ENCODE measurements at regions not wholly inside any gene's neighbourhood (a gene's known extent, or its start where the extent isn't known, plus 50 kb on each side); places are given as distances from the start of the nearest gene placed in this dataset.

- TF ChIP-seq, protein P1, sequence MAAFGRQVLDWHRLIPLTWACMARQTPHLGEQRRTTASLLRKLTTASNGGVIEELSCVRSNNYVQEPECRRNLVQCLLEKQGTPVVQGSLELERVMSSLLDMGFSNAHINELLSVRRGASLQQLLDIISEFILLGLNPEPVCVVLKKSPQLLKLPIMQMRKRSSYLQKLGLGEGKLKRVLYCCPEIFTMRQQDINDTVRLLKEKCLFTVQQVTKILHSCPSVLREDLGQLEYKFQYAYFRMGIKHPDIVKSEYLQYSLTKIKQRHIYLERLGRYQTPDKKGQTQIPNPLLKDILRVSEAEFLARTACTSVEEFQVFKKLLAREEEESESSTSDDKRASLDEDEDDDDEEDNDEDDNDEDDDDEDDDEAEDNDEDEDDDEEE (CRISPR knock-in tag; IDR thresholded peaks at IDR 0.05): no peak
- TF ChIP-seq NFYC (CRISPR knock-in tag; IDR thresholded peaks at IDR 0.05) (no peak), MYNN (CRISPR knock-in tag; IDR thresholded peaks at IDR 0.05; ENCODE audit: low read depth) (no peak)
Observed at GRCh38 chr16:20247076-20247475, 80.2 kb downstream of the GP2 start (continued).

- TF ChIP-seq NFE2L2 (IDR thresholded peaks at IDR 0.05; ENCODE audit: low read length): peak; percentile 79
- no peak for TF ChIP-seq THAP8 (CRISPR knock-in tag; IDR thresholded peaks at IDR 0.05; ENCODE audit: borderline replicate concordance)
- no peak for TF ChIP-seq RELA (CRISPR knock-in tag; IDR thresholded peaks at IDR 0.05)
- TF ChIP-seq ZBTB42 (CRISPR knock-in tag; IDR thresholded peaks at IDR 0.05): no peak
- TF ChIP-seq MAFF (IDR thresholded peaks at IDR 0.05; ENCODE audit: low read depth, low read length): 0 out of 2 replicates have a peak, but pooled peaks have one; percentile 28
- no peak for TF ChIP-seq SPEN (CRISPR knock-in tag; IDR thresholded peaks at IDR 0.05; ENCODE audit: low read depth)
- peak; percentile 37 to 46; a peak in 3 of 4 replicates for TF ChIP-seq MAFK (conservative IDR thresholded peaks at IDR 0.05 in 1 of 2, IDR thresholded peaks at IDR 0.05 in 1 of 2; ENCODE audit: low read length in 2 of 2)
Observed at GRCh38 chr16:20243731-20244281, 83.5 kb downstream of the GP2 start.

More at GRCh38 chr16:20243731-20244281, 83.5 kb downstream of the GP2 start:
- Histone ChIP-seq H4K20me1 (ENCODE audit: insufficient read depth, low read length) (no peaks in the 10 kb centered on the region), H3K9ac (ENCODE audit: insufficient read depth, low read depth, low read length) (no peak overlapping the region), H3K9me3 (ENCODE audit: low read length) (no peaks in the 10 kb centered on the region), H3K4me1 (ENCODE audit: insufficient read depth, low read length) (no peaks in the 10 kb centered on the region), H3K4me3 (replicated peaks in 1 of 3; ENCODE audit: insufficient read depth in 1 of 3, low read depth in 2 of 3, low read length in 3 of 3) (no peak overlapping the region), H2AFZ (ENCODE audit: low read length) (no peak overlapping the region), H3K79me2 (ENCODE audit: insufficient read depth, low read length) (no peaks in the 10 kb centered on the region), H3K36me3 (replicated peaks in 1 of 2; ENCODE audit: control insufficient read depth in 1 of 2, insufficient read depth in 2 of 2, low read length in 2 of 2) (no peaks in the 10 kb centered on the region), H3K27me3 (ENCODE audit: control insufficient read depth in 1 of 2, insufficient read depth in 2 of 2, low read length in 2 of 2) (no peaks in the 10 kb centered on the region; a peak in 1 of 5 replicates), H3K4me2 (ENCODE audit: low read depth, low read length) (no peak overlapping the region), H3K27ac (ENCODE audit: extremely low read length, insufficient read depth, low read length) (no peak overlapping the region)
- in situ Hi-C loops (cut with HindIII; ENCODE audit: extremely low pct_ligation_motif_present, low pct_unique_long_range_greater_than_20kb): no loop called here
- intact Hi-C loops (cut with micrococcal nuclease; ENCODE audit: unreplicated experiment): no loop called here
- POLR2A ChIA-PET: no interaction called here
- no peak for DNase-seq (ENCODE audit: low spot score)
- no peak for ATAC-seq
- whole genome bisulfite sequencing (ENCODE audit: low lambda C conversion rate): 23% methylated on average over 3 of the region's 3 CpGs
- no TSS peak for BruUV-seq (replicated peaks)
- CTCF ChIA-PET (ENCODE audit: low intra/inter-chr PET ratio, low total read pairs): no interaction called here
- FAIRE-seq: no peak
